ENCODE measurements at regions not wholly inside any gene's neighbourhood (a gene's known extent, or its start where the extent isn't known, plus 50 kb on each side); places are given as distances from the start of the nearest gene placed in this dataset.

DNA sequence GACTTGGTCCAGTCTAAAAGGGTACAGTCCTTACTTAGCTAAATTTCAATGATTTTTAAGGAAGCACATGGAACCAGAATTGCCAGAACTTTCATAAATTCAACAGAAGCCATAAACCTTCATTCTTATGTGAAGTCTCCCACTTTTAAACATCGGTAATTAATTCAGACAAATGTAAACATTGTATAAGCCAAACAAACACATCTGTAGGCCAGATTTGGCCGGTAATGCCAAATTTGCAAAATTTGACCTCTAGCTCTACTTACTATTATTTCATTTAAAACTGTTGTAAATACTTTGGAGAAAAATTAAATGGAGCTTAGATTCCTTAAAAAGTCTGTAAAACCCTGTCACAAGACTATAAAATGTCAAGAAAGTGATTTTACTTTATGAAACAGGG lies 83.2 kb upstream of the GALNT5 start:
- H3K36me3 ChIP-seq: no peaks in the 10 kb centered on the region
- H3K4me1 ChIP-seq: peaks cover 0 to 23% (median 0%) of the 10 kb centered on the region in 9 donors
- H3K4me3 ChIP-seq: no peak overlapping the region
- H3K27me3 ChIP-seq: no peaks in the 10 kb centered on the region
- H3K9me3 ChIP-seq: no peaks in the 10 kb centered on the region
- TF ChIP-seq, protein P1, sequence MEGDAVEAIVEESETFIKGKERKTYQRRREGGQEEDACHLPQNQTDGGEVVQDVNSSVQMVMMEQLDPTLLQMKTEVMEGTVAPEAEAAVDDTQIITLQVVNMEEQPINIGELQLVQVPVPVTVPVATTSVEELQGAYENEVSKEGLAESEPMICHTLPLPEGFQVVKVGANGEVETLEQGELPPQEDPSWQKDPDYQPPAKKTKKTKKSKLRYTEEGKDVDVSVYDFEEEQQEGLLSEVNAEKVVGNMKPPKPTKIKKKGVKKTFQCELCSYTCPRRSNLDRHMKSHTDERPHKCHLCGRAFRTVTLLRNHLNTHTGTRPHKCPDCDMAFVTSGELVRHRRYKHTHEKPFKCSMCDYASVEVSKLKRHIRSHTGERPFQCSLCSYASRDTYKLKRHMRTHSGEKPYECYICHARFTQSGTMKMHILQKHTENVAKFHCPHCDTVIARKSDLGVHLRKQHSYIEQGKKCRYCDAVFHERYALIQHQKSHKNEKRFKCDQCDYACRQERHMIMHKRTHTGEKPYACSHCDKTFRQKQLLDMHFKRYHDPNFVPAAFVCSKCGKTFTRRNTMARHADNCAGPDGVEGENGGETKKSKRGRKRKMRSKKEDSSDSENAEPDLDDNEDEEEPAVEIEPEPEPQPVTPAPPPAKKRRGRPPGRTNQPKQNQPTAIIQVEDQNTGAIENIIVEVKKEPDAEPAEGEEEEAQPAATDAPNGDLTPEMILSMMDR (IDR thresholded peaks at IDR 0.05): no peak
- DNase-seq: no peak
- ATAC-seq: no peak
- intact Hi-C loops (cut with DNase I): no loop called here
- 88 to 90% methylated on average over 2 of the region's 2 CpGs for WGBS, 2 donors
- peak overlapping the region in 1 of 10 donors; percentile 80 for H3K27ac ChIP-seq

DNA sequence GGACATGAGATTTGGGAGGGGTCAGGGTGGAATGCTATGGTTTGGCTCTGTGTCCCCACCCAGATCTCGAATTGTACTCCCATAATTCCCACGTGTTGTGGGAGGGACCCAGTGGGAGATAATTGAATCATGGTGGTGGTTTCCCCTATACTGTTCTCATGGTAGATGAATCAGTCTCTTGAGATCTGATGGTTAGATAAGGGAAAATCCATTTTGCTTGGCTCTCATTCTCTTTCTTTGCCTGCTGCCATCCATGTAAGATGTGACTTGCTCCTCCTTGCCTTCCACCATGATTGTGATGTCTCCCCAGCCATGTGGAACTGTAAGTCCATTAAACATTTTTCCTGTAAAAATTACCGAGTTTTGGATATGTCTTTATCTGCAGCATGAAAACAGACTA lies 80.9 kb upstream of the GALNT5 start:
- 73 to 81% methylated on average over 3 of the region's 3 CpGs for WGBS, 2 donors
- TF ChIP-seq, protein P1 (IDR thresholded peaks at IDR 0.05): no peak

DNA sequence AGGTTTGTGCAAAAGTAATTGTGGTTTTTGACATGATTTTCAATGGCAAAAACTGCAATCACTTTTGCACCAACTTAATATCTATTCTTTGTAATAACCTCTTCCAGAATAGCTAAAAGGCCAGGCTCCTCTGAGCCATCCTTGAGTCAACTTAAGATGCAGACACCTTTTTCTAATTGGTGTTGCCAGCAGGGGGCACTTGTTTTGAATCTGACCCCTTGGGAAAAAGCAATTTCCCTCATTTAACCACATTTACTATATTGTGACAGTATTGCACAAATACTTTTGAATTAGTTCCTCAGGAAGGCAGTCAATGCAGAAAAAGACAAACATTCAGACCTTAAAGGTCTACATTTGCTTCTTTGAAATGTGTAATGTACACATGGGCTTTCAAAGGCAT lies 78.6 kb upstream of the GALNT5 start:
- ATAC-seq (no peak), DNase-seq (no peak)
- H3K4me3 ChIP-seq: no peak overlapping the region
- H3K4me1 ChIP-seq: peaks cover 0 to 23% (median 3%) of the 10 kb centered on the region in 9 donors
- H3K36me3 ChIP-seq: no peaks in the 10 kb centered on the region
- no peaks in the 10 kb centered on the region for H3K27me3 ChIP-seq
- intact Hi-C loops (cut with DNase I): no loop called here
- TF ChIP-seq, protein P1 (IDR thresholded peaks at IDR 0.05): peak in 1 of 9 donors; percentile 14
- H3K9me3 ChIP-seq: no peaks in the 10 kb centered on the region
- no peak overlapping the region for H3K27ac ChIP-seq

More for the DNA sequence above, 80.9 kb upstream of the GALNT5 start:
- no peaks in the 10 kb centered on the region for H3K36me3 ChIP-seq
- ATAC-seq (no peak), DNase-seq (no peak)
- H3K4me3 ChIP-seq: no peak overlapping the region
- intact Hi-C loops (cut with DNase I): no loop called here
- no peaks in the 10 kb centered on the region for H3K9me3 ChIP-seq
- H3K4me1 ChIP-seq: peaks cover 0 to 23% (median 0%) of the 10 kb centered on the region in 9 donors
- no peak overlapping the region for H3K27ac ChIP-seq
- no peaks in the 10 kb centered on the region for H3K27me3 ChIP-seq

DNA sequence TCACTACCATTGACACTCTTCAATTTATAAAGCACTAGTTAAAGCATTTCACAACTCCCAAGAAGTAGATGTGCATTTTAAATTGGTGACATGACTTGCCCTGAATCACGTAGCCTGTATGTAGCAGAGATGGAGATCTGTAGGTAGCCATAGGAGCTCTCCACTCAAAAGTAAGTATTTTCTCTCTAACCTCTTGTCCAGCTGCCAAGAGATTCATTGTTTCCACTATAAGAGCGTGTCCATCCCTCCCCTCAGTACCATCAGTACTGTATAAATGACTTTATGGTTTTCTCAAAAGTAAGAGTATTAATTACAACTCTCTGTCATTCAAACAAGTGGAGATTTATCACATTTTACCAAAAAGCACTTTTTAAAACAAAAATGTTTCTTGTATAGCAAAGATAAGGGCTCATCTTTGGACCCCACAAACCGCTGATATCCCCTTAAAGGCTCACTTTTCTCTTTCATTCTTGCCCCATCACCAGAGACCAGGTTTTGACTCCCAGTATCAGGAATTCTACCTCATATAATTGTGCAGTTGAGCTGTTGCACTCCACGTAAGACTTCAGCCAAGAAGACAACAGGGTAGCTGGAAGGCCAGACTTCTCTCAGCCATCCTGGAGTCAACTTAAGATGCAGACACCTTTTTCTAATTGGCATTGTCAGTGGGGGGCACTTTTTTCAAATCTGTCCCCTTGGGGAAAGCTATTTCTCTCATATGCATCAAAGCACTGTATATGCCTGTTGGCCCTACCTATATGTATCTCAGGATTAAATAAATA lies 78.0 kb upstream of the GALNT5 start:
- H3K4me3 ChIP-seq: no peak overlapping the region
- no peak for DNase-seq
- TF ChIP-seq, protein P1 (IDR thresholded peaks at IDR 0.05): no peak
- H3K36me3 ChIP-seq: no peaks in the 10 kb centered on the region
- WGBS, 2 donors: 82 to 85% methylated on average over 4 of the region's 4 CpGs
- no peak overlapping the region for H3K27ac ChIP-seq
- H3K9me3 ChIP-seq: no peaks in the 10 kb centered on the region
- H3K4me1 ChIP-seq: peaks cover 0 to 16% (median 0%) of the 10 kb centered on the region in 9 donors
- intact Hi-C loops (cut with DNase I): loop anchor here in 1 of 10 donors (10.0 kb wide), 1 partner anchor 125 kb away; no protein-coding TSS in a partner anchor
- no peaks in the 10 kb centered on the region for H3K27me3 ChIP-seq
- no peak for ATAC-seq
